ENCODE measurements at regions not wholly inside any gene's neighbourhood (a gene's known extent, or its start where the extent isn't known, plus 50 kb on each side); places are given as distances from the start of the nearest gene placed in this dataset.
"Not testable (repeated sequence)": the region's sequence is repeated elsewhere in the genome, so short reads cannot be mapped to it uniquely, and the experiment has no call there.

- DNase-seq (ENCODE audit: low spot score) = no peak
These were observed 711.0 kb downstream of the AACS start for GRCh38 chr12:125776212-125776611.

- DNase-seq (ENCODE audit: low spot score) = no peak
These were observed 720.9 kb downstream of the AACS start for GRCh38 chr12:125786143-125786542.

- no peak for DNase-seq (ENCODE audit: low spot score)
These were observed 729.2 kb downstream of the AACS start for GRCh38 chr12:125794401-125794800.

- DNase-seq (ENCODE audit: low spot score) = no peak
These were observed 732.4 kb downstream of the AACS start for GRCh38 chr12:125797421-125798175.

- no peak for DNase-seq (ENCODE audit: low spot score)
These were observed 739.4 kb downstream of the AACS start for GRCh38 chr12:125804660-125805059.

- DNase-seq (ENCODE audit: low spot score) = no peak
These were observed 759.0 kb downstream of the AACS start for GRCh38 chr12:125824276-125824675.

GRCh38 chr12:125835852-125836251 is 770.6 kb downstream of the AACS start:
- no peak for DNase-seq (ENCODE audit: low spot score)

GRCh38 chr12:125836647-125837046 is 771.4 kb downstream of the AACS start:
- no peak for DNase-seq (ENCODE audit: low spot score)

GRCh38 chr12:125841332-125841731 is 776.1 kb downstream of the AACS start:
- DNase-seq (ENCODE audit: low spot score) = no peak

GRCh38 chr12:125852116-125852515 is 786.9 kb downstream of the AACS start:
- no peak for DNase-seq (ENCODE audit: low spot score)

- no peak for DNase-seq (ENCODE audit: low spot score)
These were observed 787.4 kb downstream of the AACS start for GRCh38 chr12:125852679-125853078.

- no peak for DNase-seq (ENCODE audit: low spot score)
These were observed 788.4 kb downstream of the AACS start for GRCh38 chr12:125853670-125854069.

- DNase-seq (ENCODE audit: low spot score) = no peak
These were observed 791.1 kb downstream of the AACS start for GRCh38 chr12:125856366-125856765.

- no peak for DNase-seq (ENCODE audit: low spot score)
These were observed 791.7 kb downstream of the AACS start for GRCh38 chr12:125856896-125857295.

- no peak for DNase-seq (ENCODE audit: low spot score)
These were observed 795.5 kb downstream of the AACS start for GRCh38 chr12:125860672-125861288.

GRCh38 chr12:125861299-125862281 is 796.4 kb downstream of the AACS start:
- no peak for DNase-seq (ENCODE audit: low spot score)

GRCh38 chr12:125865236-125865635 is 800.0 kb downstream of the AACS start:
- DNase-seq (ENCODE audit: low spot score) = not testable (repeated sequence)

- DNase-seq (ENCODE audit: low spot score) = no peak
These were observed 806.8 kb downstream of the AACS start for GRCh38 chr12:125871811-125872594.

GRCh38 chr12:125873016-125873415 is 807.8 kb downstream of the AACS start:
- DNase-seq (ENCODE audit: low spot score) = no peak

GRCh38 chr12:125878483-125878882 is 813.2 kb downstream of the AACS start:
- no peak for DNase-seq (ENCODE audit: low spot score)

- DNase-seq (ENCODE audit: low spot score) = no peak
These were observed 816.9 kb downstream of the AACS start for GRCh38 chr12:125882141-125882540.

GRCh38 chr12:125888921-125889320 is 823.7 kb downstream of the AACS start:
- DNase-seq (ENCODE audit: low spot score) = no peak

Data from D341Med (cell line).